ENCODE measurements at regions not wholly inside any gene's neighbourhood (a gene's known extent, or its start where the extent isn't known, plus 50 kb on each side); places are given as distances from the start of the nearest gene placed in this dataset.

DNA sequence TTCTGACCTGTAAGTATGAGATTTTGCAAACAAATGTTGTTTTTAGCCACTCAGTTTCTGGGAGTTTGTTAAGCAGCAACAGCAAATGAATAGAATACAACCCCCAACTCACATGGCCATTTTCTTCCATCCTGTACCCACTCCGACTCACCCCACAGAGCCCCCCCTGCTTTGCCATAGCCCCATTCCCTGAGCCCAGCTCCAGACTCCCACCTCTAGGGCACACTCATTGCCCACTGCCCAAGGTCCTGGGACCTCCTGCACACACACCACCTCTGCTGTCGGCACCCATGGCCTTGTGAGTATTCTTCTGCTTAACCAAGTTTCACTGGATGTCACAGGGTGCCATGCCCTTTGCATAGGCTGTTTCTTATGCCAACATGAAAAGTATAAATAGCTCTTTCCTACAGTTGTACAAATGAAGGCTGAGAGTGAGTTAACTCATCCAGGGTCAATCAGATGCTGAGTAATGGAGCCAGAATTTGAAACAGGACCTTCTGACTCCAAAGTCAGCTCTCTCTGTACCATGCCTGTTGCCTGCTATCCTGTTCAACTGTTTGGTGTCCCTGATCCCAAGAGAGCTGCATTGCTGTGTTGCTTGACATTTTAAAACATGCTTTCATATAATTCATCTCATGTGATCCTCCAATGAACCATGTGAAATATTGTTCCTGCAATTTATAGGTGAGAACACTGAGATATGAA, 367.8 kb upstream of the ZMIZ1 start:
- CTCF ChIA-PET, result no interaction called here
- H3K27ac Mint-ChIP-seq, result no peak overlapping the region

GRCh38 chr10:78702186-78702585, 366.6 kb upstream of the ZMIZ1 start:
- POLR2A ChIA-PET, result no interaction called here
- Mint-ChIP-seq H3K27me3 (peaks cover 4% of the 10 kb centered on the region), H3K36me3 (no peaks in the 10 kb centered on the region), H3K4me1 (ENCODE audit: low read depth) (no peaks in the 10 kb centered on the region), H3K9me3 (no peaks in the 10 kb centered on the region), H3K4me3 (no peak overlapping the region), H3K27ac (no peak overlapping the region)
- no peak for DNase-seq
- intact Hi-C loops (cut with micrococcal nuclease), result no loop called here
- CTCF ChIA-PET, result no interaction called here

More for the DNA sequence above, 367.8 kb upstream of the ZMIZ1 start:
- Mint-ChIP-seq H3K4me3 (no peak overlapping the region), H3K9me3 (no peaks in the 10 kb centered on the region), H3K36me3 (no peaks in the 10 kb centered on the region), H3K4me1 (ENCODE audit: low read depth) (no peaks in the 10 kb centered on the region), H3K27me3 (peaks cover 4% of the 10 kb centered on the region)
- DNase-seq, result no peak
- intact Hi-C loops (cut with micrococcal nuclease), result no loop called here
- POLR2A ChIA-PET, result no interaction called here

- Mint-ChIP-seq H3K4me3 (no peak overlapping the region), H3K9me3 (no peaks in the 10 kb centered on the region), H3K27ac (no peak overlapping the region), H3K4me1 (ENCODE audit: low read depth) (no peaks in the 10 kb centered on the region), H3K27me3 (peaks cover 4% of the 10 kb centered on the region), H3K36me3 (no peaks in the 10 kb centered on the region)
- DNase-seq, result no peak
- intact Hi-C loops (cut with micrococcal nuclease), result no loop called here
- CTCF ChIA-PET, result no interaction called here
- POLR2A ChIA-PET, result no interaction called here
Observed at GRCh38 chr10:78702876-78703275, 365.9 kb upstream of the ZMIZ1 start.

GRCh38 chr10:78703593-78703992, 365.2 kb upstream of the ZMIZ1 start:
- intact Hi-C loops (cut with micrococcal nuclease), result no loop called here
- H3K4me3 Mint-ChIP-seq, result no peak overlapping the region

DNA sequence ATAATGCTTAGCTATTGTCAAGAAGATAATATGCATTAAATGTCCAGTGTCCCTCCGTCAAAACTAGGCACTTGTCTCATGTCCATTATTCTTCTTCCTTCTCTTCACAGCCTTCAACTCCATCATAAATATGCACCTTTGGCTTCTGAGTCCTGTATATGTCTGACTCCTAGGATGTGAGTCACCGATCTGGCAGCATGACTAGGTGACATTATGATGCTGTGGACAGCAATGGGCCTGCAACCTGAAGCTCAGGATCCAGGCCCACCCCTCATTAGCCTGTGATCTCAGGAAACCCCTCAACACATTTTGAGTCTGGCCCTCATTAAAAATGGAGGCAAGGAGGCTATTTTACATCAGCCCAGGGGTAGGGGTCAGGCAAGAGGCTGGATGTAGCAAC, 362.5 kb upstream of the ZMIZ1 start:
- Mint-ChIP-seq H3K4me1 (ENCODE audit: low read depth) (no peaks in the 10 kb centered on the region), H3K4me3 (no peak overlapping the region), H3K9me3 (no peaks in the 10 kb centered on the region), H3K27ac (no peak overlapping the region), H3K27me3 (peaks cover 6% of the 10 kb centered on the region), H3K36me3 (no peaks in the 10 kb centered on the region)
- ChIA-PET POLR2A (no interaction called here), CTCF (interaction anchor here (0.7 kb wide), 1 partner anchor 517 kb away, joined by 3 read pairs; no protein-coding TSS in a partner anchor)
- no peak for DNase-seq
- intact Hi-C loops (cut with micrococcal nuclease), result no loop called here

More at GRCh38 chr10:78703593-78703992, 365.2 kb upstream of the ZMIZ1 start:
- H3K9me3 Mint-ChIP-seq, result no peaks in the 10 kb centered on the region
- H3K27me3 Mint-ChIP-seq, result peaks cover 4% of the 10 kb centered on the region
- ChIA-PET POLR2A (no interaction called here), CTCF (interaction anchor here (0.6 kb wide), 1 partner anchor 434 kb away, joined by 3 read pairs; no protein-coding TSS in a partner anchor)
- no peak for DNase-seq
- H3K27ac Mint-ChIP-seq, result no peak overlapping the region
- no peaks in the 10 kb centered on the region for H3K36me3 Mint-ChIP-seq
- no peaks in the 10 kb centered on the region for H3K4me1 Mint-ChIP-seq (ENCODE audit: low read depth)

GRCh38 chr10:78706726-78707540, 361.8 kb upstream of the ZMIZ1 start:
- no peaks in the 10 kb centered on the region for H3K36me3 Mint-ChIP-seq
- CTCF ChIA-PET, result no interaction called here
- intact Hi-C loops (cut with micrococcal nuclease), result no loop called here
- POLR2A ChIA-PET, result no interaction called here
- peak; percentile 10 for DNase-seq
- H3K4me1 Mint-ChIP-seq (ENCODE audit: low read depth), result no peaks in the 10 kb centered on the region
- H3K27ac Mint-ChIP-seq, result no peak overlapping the region
- H3K9me3 Mint-ChIP-seq, result no peaks in the 10 kb centered on the region
- no peak overlapping the region for H3K4me3 Mint-ChIP-seq
- H3K27me3 Mint-ChIP-seq, result peaks cover 2% of the 10 kb centered on the region

- intact Hi-C loops (cut with micrococcal nuclease), result no loop called here
- peaks cover 2% of the 10 kb centered on the region for H3K27me3 Mint-ChIP-seq
- H3K36me3 Mint-ChIP-seq, result no peaks in the 10 kb centered on the region
- DNase-seq, result no peak
- CTCF ChIA-PET, result interaction anchor here (0.7 kb wide), 1 partner anchor 50 kb away, joined by 5 read pairs; no protein-coding TSS in a partner anchor
- no peak overlapping the region for H3K4me3 Mint-ChIP-seq
- no peaks in the 10 kb centered on the region for H3K4me1 Mint-ChIP-seq (ENCODE audit: low read depth)
- H3K9me3 Mint-ChIP-seq, result no peaks in the 10 kb centered on the region
- no peak overlapping the region for H3K27ac Mint-ChIP-seq
- POLR2A ChIA-PET, result no interaction called here
Observed at GRCh38 chr10:78707745-78708144, 361.0 kb upstream of the ZMIZ1 start.

DNA sequence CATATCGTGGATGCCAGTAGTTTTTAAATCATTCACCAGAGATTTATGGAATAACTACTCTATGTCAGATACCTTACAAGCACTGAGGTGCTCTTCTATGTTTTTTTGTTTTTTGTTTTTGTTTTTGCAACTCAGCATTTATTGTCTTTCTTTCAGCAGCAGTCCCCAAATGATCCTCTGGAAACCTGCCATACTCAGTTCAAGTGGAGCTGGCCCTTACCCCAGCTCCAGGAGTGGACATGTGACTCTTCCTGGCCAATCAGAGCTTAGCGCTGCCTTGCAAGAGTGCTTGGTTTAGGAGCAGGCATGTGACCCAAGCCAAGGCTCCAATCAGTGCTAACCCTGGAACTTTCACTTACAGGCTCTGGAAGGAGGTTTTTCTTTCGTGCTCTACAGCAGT, 356.6 kb upstream of the ZMIZ1 start:
- H3K27me3 Mint-ChIP-seq, result peaks cover 4% of the 10 kb centered on the region
- H3K9me3 Mint-ChIP-seq, result no peaks in the 10 kb centered on the region
- ChIA-PET POLR2A (no interaction called here), CTCF (no interaction called here)
- intact Hi-C loops (cut with micrococcal nuclease), result no loop called here
- no peaks in the 10 kb centered on the region for H3K4me1 Mint-ChIP-seq (ENCODE audit: low read depth)
- no peak for DNase-seq
- H3K27ac Mint-ChIP-seq, result no peak overlapping the region
- no peaks in the 10 kb centered on the region for H3K36me3 Mint-ChIP-seq
- H3K4me3 Mint-ChIP-seq, result no peak overlapping the region

DNA sequence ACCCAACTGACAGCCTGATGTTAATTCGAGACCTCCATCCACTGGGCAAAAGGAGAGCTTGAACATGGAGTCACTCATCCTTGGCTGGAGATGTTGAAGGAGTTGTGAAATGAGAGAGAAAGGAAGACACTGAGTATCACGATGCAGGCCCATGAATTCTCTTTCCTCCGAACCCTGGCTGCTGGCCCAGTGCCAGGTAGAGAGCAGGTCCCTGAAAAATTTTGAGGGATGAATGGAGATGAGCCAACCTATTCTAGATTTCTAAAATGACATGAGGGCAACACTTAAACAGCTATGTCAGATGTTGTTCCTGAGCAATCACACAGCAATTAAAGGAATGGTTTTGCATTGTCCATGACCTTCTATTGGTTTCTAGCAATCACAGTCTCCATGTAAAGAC, 355.1 kb upstream of the ZMIZ1 start:
- POLR2A ChIA-PET, result no interaction called here
- Mint-ChIP-seq H3K4me3 (no peak overlapping the region), H3K4me1 (ENCODE audit: low read depth) (no peaks in the 10 kb centered on the region), H3K36me3 (no peaks in the 10 kb centered on the region), H3K9me3 (no peaks in the 10 kb centered on the region), H3K27me3 (peaks cover 8% of the 10 kb centered on the region), H3K27ac (no peak overlapping the region)
- intact Hi-C loops (cut with micrococcal nuclease), result no loop called here
- CTCF ChIA-PET, result no interaction called here
- no peak for DNase-seq

- intact Hi-C loops (cut with micrococcal nuclease), result no loop called here
- H3K9me3 Mint-ChIP-seq, result no peaks in the 10 kb centered on the region
- no peaks in the 10 kb centered on the region for H3K4me1 Mint-ChIP-seq (ENCODE audit: low read depth)
- CTCF ChIA-PET, result interaction anchor here (0.8 kb wide), 1 partner anchor 56 kb away, joined by 3 read pairs; no protein-coding TSS in a partner anchor
- H3K27me3 Mint-ChIP-seq, result peaks cover 8% of the 10 kb centered on the region
- no peak overlapping the region for H3K27ac Mint-ChIP-seq
- H3K36me3 Mint-ChIP-seq, result no peaks in the 10 kb centered on the region
- no peak overlapping the region for H3K4me3 Mint-ChIP-seq
- POLR2A ChIA-PET, result no interaction called here
- no peak for DNase-seq
Observed at GRCh38 chr10:78714225-78714624, 354.5 kb upstream of the ZMIZ1 start.

DNA sequence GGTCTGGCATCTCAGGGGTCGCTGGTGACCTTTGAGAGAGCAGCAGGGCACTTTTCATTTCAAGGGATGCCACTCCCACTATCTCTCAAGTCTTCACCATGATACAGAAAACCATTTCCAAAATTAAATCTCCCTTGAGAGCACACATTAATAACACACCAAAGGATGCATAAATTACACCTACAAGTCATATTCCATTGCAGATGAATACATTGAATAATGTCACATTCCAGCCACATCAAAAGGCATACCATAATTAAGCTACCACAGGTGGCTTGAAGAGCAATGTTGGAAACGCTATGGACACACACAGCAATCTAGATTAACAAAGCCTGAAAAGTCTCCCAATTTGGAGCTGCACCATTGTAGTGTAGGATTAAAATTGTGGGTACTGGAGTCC, 353.3 kb upstream of the ZMIZ1 start:
- CTCF ChIA-PET, result no interaction called here
- no peak overlapping the region for H3K4me3 Mint-ChIP-seq
- no peak overlapping the region for H3K27ac Mint-ChIP-seq
- no peaks in the 10 kb centered on the region for H3K36me3 Mint-ChIP-seq
- H3K27me3 Mint-ChIP-seq, result peaks cover 11% of the 10 kb centered on the region
- no peaks in the 10 kb centered on the region for H3K9me3 Mint-ChIP-seq
- no peak for DNase-seq
- no peaks in the 10 kb centered on the region for H3K4me1 Mint-ChIP-seq (ENCODE audit: low read depth)
- intact Hi-C loops (cut with micrococcal nuclease), result no loop called here
- POLR2A ChIA-PET, result no interaction called here

DNA sequence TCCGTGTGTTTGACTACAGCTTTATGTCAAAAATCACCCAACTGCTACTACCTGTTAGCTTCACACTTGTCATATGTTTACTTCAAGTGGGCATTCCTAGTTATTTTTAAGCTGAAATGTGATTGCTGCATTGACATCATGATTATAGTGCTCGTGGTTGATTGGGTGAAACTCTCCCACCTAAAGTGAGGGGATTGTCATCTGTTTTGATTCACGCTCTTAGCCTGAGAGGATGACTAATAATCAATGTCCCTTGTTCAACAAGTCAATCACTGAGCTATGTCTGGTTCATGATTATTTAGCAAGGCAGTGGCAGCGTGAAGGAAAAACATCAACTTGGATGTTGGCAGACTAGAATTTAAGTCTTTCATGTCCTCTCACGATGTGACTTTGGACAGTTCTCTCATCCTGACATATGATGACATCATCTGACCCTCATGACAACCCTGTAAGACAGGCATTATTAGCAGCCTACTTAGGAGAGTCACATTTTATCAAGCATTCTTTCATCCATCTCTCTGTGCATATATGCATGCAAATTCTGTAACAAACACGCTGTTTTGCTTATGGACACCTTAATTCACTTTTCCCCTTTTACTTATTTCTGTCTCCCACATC, 352.6 kb upstream of the ZMIZ1 start:
- intact Hi-C loops (cut with micrococcal nuclease), result no loop called here
- Mint-ChIP-seq H3K27ac (no peak overlapping the region), H3K36me3 (no peaks in the 10 kb centered on the region), H3K4me1 (ENCODE audit: low read depth) (no peaks in the 10 kb centered on the region), H3K27me3 (peaks cover 15% of the 10 kb centered on the region), H3K4me3 (no peak overlapping the region), H3K9me3 (no peaks in the 10 kb centered on the region)
- ChIA-PET CTCF (no interaction called here), POLR2A (no interaction called here)
- no peak for DNase-seq
